Activated CD8-positive, alpha-beta T cell treated with anti-CD3 and anti-CD28 coated beads for 36 hours (primary cell): ENCODE measurements at regions not wholly inside any gene's neighbourhood (a gene's known extent, or its start where the extent isn't known, plus 50 kb on each side); places are given as distances from the start of the nearest gene placed in this dataset.
A peak's percentile ranks its signal among the peaks of the same experiment; 100 is the strongest.

Experiments used
- ATAC-seq: fragments of 200-7000 bp; cut with Tn5 transposase; one replicate; pipeline ENCODE4 v1.10.0; 2021; ENCODE audit warnings: mild to moderate bottlenecking, moderate library complexity
- CTCF ChIA-PET: fragments of 350-600 bp; sonication (Branson Sonifier 250); formaldehyde crosslinking; loops from one replicate; lab custom pipeline; 2021; ENCODE audit warnings: antibody characterized with exemption; lab: Charles Lee
- POLR2A ChIA-PET: fragments of 350-600 bp; sonication (Branson Sonifier 250); formaldehyde crosslinking; loops from one replicate; lab custom pipeline; 2021; ENCODE audit warnings: antibody characterized with exemption; lab: Charles Lee
- DNase-seq: peaks from one replicate; pipeline ENCODE4 v3.0.0-alpha.2; 2020
- H3K27ac Mint-ChIP-seq: one replicate; pipeline ENCODE4 v1.8.0; 2021; ENCODE audit warnings: mild to moderate bottlenecking, mixed read lengths
- H3K27me3 Mint-ChIP-seq: one replicate; pipeline ENCODE4 v1.8.0; 2021; ENCODE audit warnings: mixed read lengths
- H3K36me3 Mint-ChIP-seq: one replicate; pipeline ENCODE4 v1.8.0; 2021; ENCODE audit warnings: low read depth, mixed read lengths
- H3K4me1 Mint-ChIP-seq: one replicate; pipeline ENCODE4 v1.8.0; 2021; ENCODE audit warnings: low read depth, mixed read lengths
- H3K4me3 Mint-ChIP-seq: one replicate; pipeline ENCODE4 v1.8.0; 2021; ENCODE audit warnings: mild to moderate bottlenecking, moderate library complexity, mixed read lengths
- H3K9me3 Mint-ChIP-seq: one replicate; pipeline ENCODE4 v1.8.0; 2021; ENCODE audit warnings: mixed read lengths
- CTCF ChIP-seq: fragments of 200-600 bp; IDR thresholded peaks from one replicate; pipeline ENCODE4 v1.8.0; 2022; ENCODE audit warnings: antibody characterized with exemption, mild to moderate bottlenecking
- intact Hi-C: fragments of 100-400 bp; cut with micrococcal nuclease; formaldehyde crosslinking; loops from one replicate; pipeline ENCODE4 v1.10.0; 2022

- TF ChIP-seq CTCF = no peak
- no peaks in the 10 kb centered on the region for H3K9me3 Mint-ChIP-seq
- CTCF ChIA-PET = interaction anchor here (0.9 to 3.9 kb wide), 7 partner anchors 98 to 631 kb away, joined by 3 to 49 read pairs (median 4); partner anchors contain the start of gene PARVG
- DNase-seq (no peak), ATAC-seq (no peak)
- no peak overlapping the region for H3K27ac Mint-ChIP-seq
- H3K4me3 Mint-ChIP-seq = no peak overlapping the region
- H3K4me1 Mint-ChIP-seq = peaks cover 9% of the 10 kb centered on the region
- POLR2A ChIA-PET = no interaction called here
- H3K36me3 Mint-ChIP-seq = no peaks in the 10 kb centered on the region
- H3K27me3 Mint-ChIP-seq = no peaks in the 10 kb centered on the region
- intact Hi-C loops = loop anchor here (10.0 kb wide), 2 partner anchors 540 to 630 kb away; no protein-coding TSS in a partner anchor
Measured at GRCh38 chr22:44624689-44625420, 77.1 kb upstream of the PRR5 start.

DNA sequence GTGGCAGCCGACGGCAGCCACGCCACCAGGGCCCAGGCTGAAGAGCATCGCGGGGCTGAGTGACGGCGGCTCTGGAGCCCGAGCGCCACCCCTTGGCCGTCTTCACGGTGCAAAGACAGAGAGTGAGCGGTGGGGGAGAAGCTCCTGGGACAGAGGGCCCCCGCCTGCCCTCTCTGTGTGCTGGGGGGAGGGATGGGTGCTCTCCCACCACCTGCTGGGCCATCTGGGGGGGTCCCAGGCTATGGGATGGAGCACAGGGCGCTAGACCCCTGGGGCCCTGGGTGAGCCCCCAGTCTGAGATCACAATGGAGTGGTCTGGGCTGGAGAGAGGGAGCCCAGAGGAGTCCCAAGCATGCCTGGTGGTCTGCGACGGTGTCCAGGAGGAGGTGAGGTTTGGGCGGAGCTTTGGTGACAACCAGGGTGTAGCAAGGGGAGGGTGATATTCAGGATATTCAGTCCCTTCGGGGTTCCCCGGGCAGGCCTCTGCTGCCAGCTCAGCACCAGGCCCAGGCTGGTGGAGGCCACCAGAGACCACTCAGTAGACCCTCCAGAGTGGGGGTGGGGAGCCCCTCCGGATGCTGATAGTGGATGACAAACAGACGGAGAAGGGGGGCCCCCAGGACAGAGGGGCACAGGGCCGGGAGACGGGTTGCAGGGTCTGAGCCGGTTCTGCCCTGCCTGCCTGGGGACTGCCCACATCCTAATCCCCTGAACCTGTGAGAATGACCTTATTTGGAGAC is 78.1 kb upstream of the PRR5 start:
- intact Hi-C loops = loop anchor here (10.0 kb wide), 2 partner anchors 539 to 629 kb away; no protein-coding TSS in a partner anchor
- ChIA-PET POLR2A (no interaction called here), CTCF (interaction anchor here (3.9 kb wide), 1 partner anchor 540 kb away, joined by 35 read pairs; no protein-coding TSS in a partner anchor)
- H3K36me3 Mint-ChIP-seq = no peaks in the 10 kb centered on the region
- H3K4me1 Mint-ChIP-seq = peaks cover 9% of the 10 kb centered on the region
- H3K27ac Mint-ChIP-seq = no peak overlapping the region
- peak; percentile 37 for DNase-seq
- no peaks in the 10 kb centered on the region for H3K27me3 Mint-ChIP-seq
- no peak for ATAC-seq
- TF ChIP-seq CTCF = no peak
- no peak overlapping the region for H3K4me3 Mint-ChIP-seq
- no peaks in the 10 kb centered on the region for H3K9me3 Mint-ChIP-seq

GRCh38 chr22:44622679-44623078 is 79.3 kb upstream of the PRR5 start:
- POLR2A ChIA-PET = no interaction called here
- no peaks in the 10 kb centered on the region for H3K9me3 Mint-ChIP-seq
- no peak for TF ChIP-seq CTCF
- no peaks in the 10 kb centered on the region for H3K36me3 Mint-ChIP-seq
- DNase-seq = no peak
- ATAC-seq = no peak
- intact Hi-C loops = loop anchor here (10.0 kb wide), 2 partner anchors 538 to 628 kb away; no protein-coding TSS in a partner anchor
- CTCF ChIA-PET = interaction anchor here (1.1 kb wide), 1 partner anchor 629 kb away, joined by 3 read pairs; no protein-coding TSS in a partner anchor
- H3K27ac Mint-ChIP-seq = no peak overlapping the region
- H3K27me3 Mint-ChIP-seq = no peaks in the 10 kb centered on the region
- H3K4me1 Mint-ChIP-seq = peaks cover 9% of the 10 kb centered on the region
- no peak overlapping the region for H3K4me3 Mint-ChIP-seq

GRCh38 chr22:44622147-44622427 is 79.9 kb upstream of the PRR5 start:
- ChIA-PET POLR2A (no interaction called here), CTCF (interaction anchor here (1.1 kb wide), 1 partner anchor 629 kb away, joined by 3 read pairs; no protein-coding TSS in a partner anchor)
- no peak overlapping the region for H3K27ac Mint-ChIP-seq
- intact Hi-C loops = loop anchor here (10.0 kb wide), 2 partner anchors 537 to 627 kb away; no protein-coding TSS in a partner anchor
- H3K27me3 Mint-ChIP-seq = no peaks in the 10 kb centered on the region
- TF ChIP-seq CTCF = no peak
- peaks cover 9% of the 10 kb centered on the region for H3K4me1 Mint-ChIP-seq
- H3K36me3 Mint-ChIP-seq = no peaks in the 10 kb centered on the region
- ATAC-seq (no peak), DNase-seq (peak; percentile 58)
- H3K9me3 Mint-ChIP-seq = no peaks in the 10 kb centered on the region
- H3K4me3 Mint-ChIP-seq = no peak overlapping the region
